Skeletal muscle tissue (tissue), 3 donors: ENCODE measurements at regions not wholly inside any gene's neighbourhood (a gene's known extent, or its start where the extent isn't known, plus 50 kb on each side); places are given as distances from the start of the nearest gene placed in this dataset.

Experiments used
- H3K27ac ChIP-seq: one replicate; pipeline ENCODE4 v1.7.0; 2013; ENCODE audit warnings: mild to moderate bottlenecking, low read depth, low read length, inconsistent platforms
- H3K27me3 ChIP-seq, 3 donors: one replicate each; pipeline ENCODE4 v1.7.0; 2013; ENCODE audit warnings: low read length in 3 of 3; ENCODE audit not compliant: control insufficient read depth in 3 of 3, insufficient read depth in 3 of 3
- H3K36me3 ChIP-seq, 3 donors: one replicate each; pipeline ENCODE4 v1.7.0; 2013; ENCODE audit warnings: low read length in 3 of 3; ENCODE audit not compliant: control insufficient read depth in 3 of 3, insufficient read depth in 3 of 3
- H3K4me1 ChIP-seq, 3 donors: one replicate each; pipeline ENCODE4 v1.7.0; 2013; ENCODE audit warnings: low read length in 3 of 3, mild to moderate bottlenecking in 3 of 3; ENCODE audit not compliant: control insufficient read depth in 3 of 3, insufficient read depth in 3 of 3
- H3K4me3 ChIP-seq, 3 donors: one replicate each; pipeline ENCODE4 v1.7.0; 2013; ENCODE audit warnings: low read length in 3 of 3
- H3K9ac ChIP-seq, 3 donors: one replicate each; pipeline ENCODE4 v1.7.0; 2013; ENCODE audit warnings: low read length in 3 of 3, mild to moderate bottlenecking in 3 of 3, moderate library complexity in 2 of 3, low read depth in 1 of 3
- H3K9me3 ChIP-seq, 3 donors: one replicate each; pipeline ENCODE4 v1.7.0; 2013; ENCODE audit warnings: low read length in 3 of 3; ENCODE audit not compliant: control insufficient read depth in 3 of 3
- donor health status: Osteomylitis.

DNA sequence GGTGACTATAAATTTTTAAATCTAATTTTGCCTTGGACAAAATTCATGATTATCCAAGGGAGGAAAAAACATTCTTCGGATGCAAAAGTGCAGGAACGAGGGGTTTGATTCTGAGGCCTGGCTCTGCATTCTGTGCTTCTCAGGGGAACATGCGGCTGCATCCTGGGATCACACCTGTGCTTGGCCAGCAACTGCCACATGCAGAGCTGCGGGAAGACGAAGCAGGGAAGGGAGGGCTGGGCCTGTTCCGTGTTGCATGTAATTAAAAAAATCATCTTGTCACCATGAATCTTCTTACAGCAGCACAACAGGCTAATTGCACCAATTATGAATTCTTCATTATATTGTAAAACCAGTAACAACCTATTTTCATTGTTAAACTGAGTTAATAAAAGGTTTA is 158.0 kb upstream of the ALKAL2 start:
- peaks cover 0 to 17% (median 0%) of the 10 kb centered on the region in 3 donors for H3K27me3 ChIP-seq

DNA sequence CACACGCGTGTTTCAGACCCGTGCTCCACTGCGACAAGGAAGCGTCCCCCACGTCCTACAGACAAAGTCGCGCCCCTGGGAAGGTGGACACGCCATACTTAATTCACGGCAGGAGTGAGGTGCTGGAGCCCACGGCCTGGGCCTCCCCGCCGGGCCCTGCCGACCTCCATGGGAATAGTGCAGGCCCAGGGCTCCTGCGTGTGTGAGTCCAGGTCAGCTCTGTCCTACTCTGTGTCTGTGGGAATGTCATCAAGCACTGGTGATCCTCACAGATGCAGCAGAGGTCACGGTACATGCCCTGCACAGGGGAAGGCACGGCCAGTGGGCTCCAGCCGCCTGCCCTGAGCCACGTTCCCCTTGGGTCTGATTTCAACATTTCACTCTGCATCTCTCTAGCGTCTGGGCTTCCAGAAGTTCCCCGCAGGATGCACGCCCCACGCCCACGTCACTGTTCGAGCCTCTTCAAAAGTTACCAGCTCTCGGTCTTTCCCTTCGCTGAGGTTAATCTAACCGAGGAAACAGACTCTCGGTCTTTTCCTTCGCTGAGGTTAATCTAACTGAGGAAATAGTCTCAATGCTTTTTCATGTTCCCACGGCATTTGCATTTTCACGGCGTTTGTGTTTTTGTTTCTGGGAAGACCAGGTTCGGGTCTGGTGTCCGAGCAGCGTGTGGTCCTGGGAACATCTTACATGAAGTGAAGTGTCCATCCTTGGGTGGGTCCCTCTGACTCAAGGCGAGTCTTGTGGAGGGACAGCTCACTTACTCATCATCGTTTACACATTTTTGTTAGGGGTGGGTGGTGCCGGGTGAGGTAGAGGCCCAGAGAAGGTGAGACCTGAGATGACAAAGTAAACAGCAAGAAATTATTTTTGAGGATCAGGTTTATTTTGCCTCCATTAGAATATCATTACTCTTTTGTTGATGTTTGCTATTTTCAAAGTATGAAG is 157.3 kb upstream of the ALKAL2 start:
- H3K27ac ChIP-seq = no peak overlapping the region
- H3K4me3 ChIP-seq = no peak overlapping the region
- H3K4me1 ChIP-seq = no peaks in the 10 kb centered on the region
- no peaks in the 10 kb centered on the region for H3K9me3 ChIP-seq
- no peaks in the 10 kb centered on the region for H3K36me3 ChIP-seq
- no peak overlapping the region for H3K9ac ChIP-seq
- peaks cover 0 to 20% (median 0%) of the 10 kb centered on the region in 3 donors for H3K27me3 ChIP-seq

More for the DNA sequence above, 158.0 kb upstream of the ALKAL2 start:
- Histone ChIP-seq H3K4me1 (no peaks in the 10 kb centered on the region), H3K9ac (no peak overlapping the region), H3K36me3 (no peaks in the 10 kb centered on the region), H3K27ac (no peak overlapping the region), H3K9me3 (no peaks in the 10 kb centered on the region), H3K4me3 (no peak overlapping the region)

DNA sequence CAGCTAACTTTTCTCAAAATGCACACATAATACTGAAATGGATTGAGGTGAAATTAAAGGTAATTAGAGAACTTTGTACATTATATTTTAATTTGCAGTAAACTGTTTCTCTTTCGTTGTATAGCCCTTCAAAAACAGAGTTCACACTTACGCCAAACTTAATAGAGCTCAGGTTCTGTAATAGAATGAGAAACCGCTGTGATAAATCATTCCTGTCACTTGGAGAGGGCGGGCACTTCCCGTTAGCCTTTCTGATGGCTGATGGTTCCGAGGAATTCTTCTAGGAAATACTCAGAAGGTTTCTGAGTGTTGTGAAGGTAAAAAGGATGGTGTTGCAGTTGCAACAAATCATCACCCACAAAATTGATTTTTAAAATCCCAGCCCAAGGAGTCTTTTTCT is 155.8 kb upstream of the ALKAL2 start:
- Histone ChIP-seq H3K27me3 (peaks cover 0 to 25% (median 4%) of the 10 kb centered on the region in 3 donors), H3K27ac (no peak overlapping the region), H3K9ac (no peak overlapping the region), H3K9me3 (no peaks in the 10 kb centered on the region), H3K4me1 (no peaks in the 10 kb centered on the region), H3K36me3 (no peaks in the 10 kb centered on the region), H3K4me3 (no peak overlapping the region)

DNA sequence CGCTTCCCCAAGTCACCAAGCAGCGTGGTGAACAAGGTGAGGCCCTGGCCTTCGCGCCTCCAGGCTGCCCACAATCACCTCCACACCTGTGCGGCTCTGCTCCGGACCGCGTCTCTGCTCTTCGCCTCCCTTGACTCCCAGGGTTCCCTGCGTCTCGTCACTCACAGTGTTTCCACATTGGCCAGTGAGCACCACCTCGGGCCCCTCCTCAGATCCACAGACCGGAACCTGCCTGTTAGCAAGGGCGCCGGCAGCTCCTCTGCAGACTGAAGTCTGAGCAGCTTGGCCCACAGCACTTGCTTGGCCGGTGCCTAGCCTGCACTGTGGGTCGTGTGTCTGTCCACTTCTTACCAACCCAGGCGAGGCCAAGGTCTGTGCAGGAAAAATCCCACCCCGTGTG is 155.3 kb upstream of the ALKAL2 start:
- no peaks in the 10 kb centered on the region for H3K36me3 ChIP-seq
- no peak overlapping the region for H3K27ac ChIP-seq
- peaks cover 0 to 25% (median 4%) of the 10 kb centered on the region in 3 donors for H3K27me3 ChIP-seq
- no peak overlapping the region for H3K9ac ChIP-seq
- no peaks in the 10 kb centered on the region for H3K4me1 ChIP-seq
- H3K4me3 ChIP-seq = no peak overlapping the region
- no peaks in the 10 kb centered on the region for H3K9me3 ChIP-seq

DNA sequence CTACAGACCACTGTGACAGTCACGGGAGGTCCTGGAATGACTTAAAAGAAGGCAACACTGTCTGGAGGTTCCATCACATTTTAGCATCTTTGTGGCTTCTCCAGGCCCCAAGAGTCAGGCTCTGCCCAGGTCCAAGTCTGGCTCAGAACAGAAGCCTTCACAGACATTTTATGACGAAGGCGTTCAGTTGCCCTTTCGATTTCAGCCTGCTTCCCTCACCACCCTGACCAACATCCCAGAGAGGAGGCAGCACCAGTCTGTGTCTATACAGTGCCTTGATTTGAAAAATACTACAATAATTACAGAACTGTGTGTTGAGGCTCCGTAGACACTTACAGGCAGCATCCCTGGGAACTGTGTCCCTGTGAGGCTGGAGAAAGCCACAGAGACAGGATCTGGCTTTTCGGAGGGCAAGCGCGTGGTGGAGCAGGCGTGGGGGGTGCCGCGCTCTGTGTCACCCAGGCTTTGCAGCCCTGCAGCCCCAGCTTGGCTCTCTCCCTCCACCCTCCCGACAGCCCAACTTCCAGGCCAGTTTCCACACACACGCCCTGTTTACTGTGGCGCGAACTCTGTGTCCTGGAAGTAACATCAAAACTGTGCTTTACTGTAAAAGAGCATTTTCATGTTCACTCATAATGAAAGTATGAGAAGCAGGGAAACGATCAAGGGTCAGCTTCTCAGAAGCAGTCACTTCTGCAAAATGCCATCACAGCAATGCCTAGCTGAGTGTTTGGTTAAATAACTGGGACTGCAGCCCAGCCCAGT is 153.5 kb upstream of the ALKAL2 start:
- Histone ChIP-seq H3K4me1 (no peaks in the 10 kb centered on the region), H3K4me3 (no peak overlapping the region), H3K9ac (no peak overlapping the region), H3K9me3 (peaks cover 0 to 3% (median 0%) of the 10 kb centered on the region in 3 donors), H3K36me3 (no peaks in the 10 kb centered on the region), H3K27ac (no peak overlapping the region), H3K27me3 (peaks cover 0 to 26% (median 4%) of the 10 kb centered on the region in 3 donors)

DNA sequence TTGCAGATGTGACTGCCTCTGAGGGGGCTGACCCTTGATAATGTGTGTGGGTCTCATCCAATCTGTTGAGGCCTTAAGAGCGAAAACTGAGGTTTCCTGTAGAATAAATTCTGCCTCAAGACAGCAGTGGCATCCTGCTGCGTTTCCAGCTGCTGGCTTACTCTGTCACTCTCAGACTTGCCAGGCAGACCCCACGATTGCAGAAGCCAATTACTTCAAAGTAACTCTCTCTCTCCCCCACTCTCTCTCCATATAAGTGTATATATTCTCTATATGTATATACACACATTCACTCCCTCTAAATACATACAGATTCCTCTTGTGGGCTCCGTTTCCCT is 152.5 kb upstream of the ALKAL2 start:
- Histone ChIP-seq H3K27me3 (peaks cover 0 to 25% (median 4%) of the 10 kb centered on the region in 3 donors), H3K9ac (no peak overlapping the region), H3K9me3 (peaks cover 0 to 3% (median 0%) of the 10 kb centered on the region in 3 donors), H3K27ac (no peak overlapping the region), H3K4me3 (no peak overlapping the region), H3K36me3 (no peaks in the 10 kb centered on the region), H3K4me1 (no peaks in the 10 kb centered on the region)

DNA sequence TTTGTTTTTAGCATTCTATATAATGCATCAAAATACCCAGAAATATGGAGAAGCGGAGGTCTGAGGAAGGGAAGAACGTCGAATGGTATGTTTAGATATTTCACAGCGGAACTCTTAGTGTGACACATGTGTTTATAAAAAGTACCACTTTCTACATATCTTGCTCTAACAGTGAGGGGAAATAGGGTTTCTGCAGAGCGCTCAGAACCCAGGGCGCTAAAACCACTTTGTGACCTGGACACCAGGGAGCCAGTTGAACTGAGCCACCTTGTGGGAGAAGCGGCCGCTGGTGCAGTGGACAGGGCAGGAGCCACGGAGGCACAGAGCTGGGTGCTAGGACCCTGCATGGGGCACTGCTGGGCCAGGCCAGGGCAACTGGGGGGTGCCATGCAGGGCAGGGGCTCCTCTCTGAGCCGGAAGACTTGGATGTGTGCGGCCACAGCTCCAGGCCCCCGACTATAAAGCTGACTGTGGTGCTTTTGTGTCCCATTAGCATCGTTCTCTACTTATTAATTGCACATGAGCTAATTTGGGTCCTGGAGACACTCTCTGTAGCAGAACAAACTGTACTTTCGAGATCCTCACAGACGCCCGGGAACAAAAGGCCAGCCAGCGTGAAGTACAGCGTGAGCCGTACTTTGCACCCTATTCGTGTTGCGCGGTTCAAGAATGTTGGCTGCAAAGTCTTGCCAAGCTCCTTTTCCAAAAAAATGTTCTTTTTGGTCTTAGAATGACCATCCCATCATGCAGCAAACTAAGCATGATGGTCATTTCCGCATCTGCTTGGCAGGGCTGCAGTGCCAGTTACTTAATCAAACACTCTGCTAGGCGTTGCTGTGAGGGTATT is 151.9 kb upstream of the ALKAL2 start:
- no peak overlapping the region for H3K27ac ChIP-seq
- no peak overlapping the region for H3K4me3 ChIP-seq
- H3K9me3 ChIP-seq = peaks cover 0 to 3% (median 0%) of the 10 kb centered on the region in 3 donors
- no peak overlapping the region for H3K9ac ChIP-seq
- H3K27me3 ChIP-seq = peaks cover 0 to 25% (median 4%) of the 10 kb centered on the region in 3 donors
- H3K4me1 ChIP-seq = no peaks in the 10 kb centered on the region
- no peaks in the 10 kb centered on the region for H3K36me3 ChIP-seq

DNA sequence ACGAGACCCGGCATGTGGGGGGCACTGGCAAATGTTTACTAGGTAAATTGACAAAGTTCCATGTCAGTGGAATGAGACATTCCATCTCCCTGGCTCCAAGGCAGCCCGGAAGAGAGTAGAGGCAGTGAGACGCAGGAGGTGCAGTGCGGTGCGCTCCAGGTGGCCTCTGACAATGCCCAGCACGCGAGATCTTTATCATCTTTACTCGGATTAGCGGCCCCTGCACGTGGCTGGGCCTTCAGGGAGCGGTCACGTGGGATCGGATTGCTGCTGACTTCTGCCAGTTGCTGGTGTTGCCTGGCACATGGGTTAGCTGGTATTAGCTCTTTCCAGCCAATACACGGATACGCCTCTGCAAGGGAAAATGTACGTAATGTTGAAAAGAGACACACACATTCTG is 151.2 kb upstream of the ALKAL2 start:
- Histone ChIP-seq H3K27ac (no peak overlapping the region), H3K4me3 (no peak overlapping the region), H3K36me3 (no peaks in the 10 kb centered on the region), H3K9ac (no peak overlapping the region), H3K4me1 (no peaks in the 10 kb centered on the region), H3K27me3 (peaks cover 0 to 20% (median 4%) of the 10 kb centered on the region in 3 donors), H3K9me3 (peaks cover 0 to 3% (median 0%) of the 10 kb centered on the region in 3 donors)

DNA sequence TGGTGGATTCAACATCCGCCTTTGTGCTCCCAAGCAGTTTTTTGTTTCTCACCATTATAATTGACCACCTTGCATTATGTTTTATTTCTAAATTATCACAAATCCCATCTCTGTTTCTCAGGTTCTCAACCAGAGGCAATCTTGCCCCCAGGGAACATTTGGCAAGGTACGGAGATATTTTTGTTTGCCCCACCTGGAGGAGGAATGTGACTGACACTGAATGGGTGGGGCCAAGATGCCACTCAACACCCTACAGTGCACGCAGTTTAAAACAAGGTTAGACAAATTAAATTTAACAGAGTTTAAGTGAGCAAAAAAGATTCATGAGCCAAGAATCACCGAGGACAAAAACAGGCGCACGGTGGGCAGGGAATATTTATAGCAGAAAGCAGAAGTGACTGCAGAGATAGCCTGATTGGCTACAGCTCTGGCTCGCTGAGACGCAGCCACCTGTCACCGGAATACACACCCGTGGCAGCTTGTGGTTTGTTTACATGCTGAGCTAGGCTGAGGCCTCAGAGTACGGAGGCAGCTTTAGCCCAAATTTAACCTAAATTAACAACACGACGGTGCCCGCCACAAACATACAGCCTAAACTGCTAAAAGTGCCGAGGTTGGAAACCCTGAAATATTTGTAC is 150.0 kb upstream of the ALKAL2 start:
- no peak overlapping the region for H3K4me3 ChIP-seq
- H3K9ac ChIP-seq = no peak overlapping the region
- H3K9me3 ChIP-seq = peaks cover 0 to 3% (median 0%) of the 10 kb centered on the region in 3 donors
- H3K27me3 ChIP-seq = peaks cover 0 to 15% (median 4%) of the 10 kb centered on the region in 3 donors
- no peaks in the 10 kb centered on the region for H3K36me3 ChIP-seq
- no peak overlapping the region for H3K27ac ChIP-seq
- H3K4me1 ChIP-seq = no peaks in the 10 kb centered on the region
